Activated naive CD8-positive, alpha-beta T cell (primary cell): ENCODE measurements at regions not wholly inside any gene's neighbourhood (a gene's known extent, or its start where the extent isn't known, plus 50 kb on each side); places are given as distances from the start of the nearest gene placed in this dataset.
A peak's percentile ranks its signal among the peaks of the same experiment; 100 is the strongest.

Experiments
- H3K27ac Mint-ChIP-seq: one replicate; pipeline ENCODE4 v1.8.0; 2021; ENCODE audit warnings: mixed read lengths
- H3K27me3 Mint-ChIP-seq: one replicate; pipeline ENCODE4 v1.8.0; 2021; ENCODE audit warnings: mixed read lengths
- H3K36me3 Mint-ChIP-seq: one replicate; pipeline ENCODE4 v1.8.0; 2021; ENCODE audit warnings: mixed read lengths
- H3K4me1 Mint-ChIP-seq: one replicate; pipeline ENCODE4 v1.8.0; 2021; ENCODE audit warnings: low read depth, mixed read lengths
- H3K4me3 Mint-ChIP-seq: one replicate; pipeline ENCODE4 v1.8.0; 2021; ENCODE audit warnings: mild to moderate bottlenecking, mixed read lengths
- H3K9me3 Mint-ChIP-seq: one replicate; pipeline ENCODE4 v1.8.0; 2021; ENCODE audit warnings: low read depth, mixed read lengths

DNA sequence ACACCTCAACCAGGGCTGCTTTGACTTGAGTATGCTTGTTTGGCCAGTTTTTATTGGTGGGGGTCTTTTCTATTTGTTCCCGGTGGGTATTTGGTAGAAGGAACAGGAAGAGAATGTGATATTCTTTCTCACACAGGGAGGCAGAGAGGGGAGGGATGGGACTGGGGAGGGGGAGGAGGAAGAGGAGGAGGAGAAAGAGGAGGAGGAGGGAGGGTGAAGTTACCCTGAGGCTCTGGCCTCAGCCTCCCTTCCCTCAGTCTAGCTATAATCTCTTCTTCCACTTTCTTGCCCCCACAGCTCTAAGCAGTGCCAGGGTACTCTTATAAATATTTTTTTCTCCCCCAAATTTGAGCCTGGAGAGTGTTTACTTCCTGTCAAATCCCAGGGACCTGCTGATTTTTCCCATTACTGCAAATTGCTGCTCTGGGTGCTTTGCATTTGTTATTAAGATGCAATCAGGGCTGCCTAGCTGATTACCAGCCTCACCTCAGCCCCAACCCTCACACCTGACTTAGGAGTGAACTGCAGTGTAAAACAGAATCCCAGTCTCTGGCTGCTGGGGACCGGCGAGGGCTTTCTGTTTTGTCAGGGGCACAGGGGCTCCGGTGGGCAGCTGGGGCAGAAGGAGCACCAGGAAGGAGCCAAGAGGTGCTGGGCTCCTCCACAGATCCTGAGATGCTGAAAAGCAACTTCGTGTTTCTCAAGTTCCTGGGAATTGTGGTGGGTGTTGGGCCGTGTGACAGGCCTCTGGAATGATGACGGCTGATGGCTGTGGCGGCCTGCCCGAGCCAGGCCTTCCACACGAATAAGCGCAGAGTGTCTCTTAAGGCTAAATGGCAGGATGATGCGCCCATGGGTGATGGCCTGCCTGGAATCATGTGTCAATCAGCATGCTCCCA, 141.4 kb downstream of the CD83 start:
- Mint-ChIP-seq H3K4me1 (peaks cover 3% of the 10 kb centered on the region), H3K36me3 (peaks cover 3% of the 10 kb centered on the region), H3K27me3 (no peaks in the 10 kb centered on the region), H3K9me3 (peaks cover 6% of the 10 kb centered on the region), H3K27ac (no peak overlapping the region), H3K4me3 (no peak overlapping the region)

GRCh38 chr6:14259594-14260152, 142.1 kb downstream of the CD83 start:
- peaks cover 11% of the 10 kb centered on the region for H3K9me3 Mint-ChIP-seq
- no peak overlapping the region for H3K4me3 Mint-ChIP-seq
- no peak overlapping the region for H3K27ac Mint-ChIP-seq
- no peaks in the 10 kb centered on the region for H3K27me3 Mint-ChIP-seq
- H3K4me1 Mint-ChIP-seq, result no peaks in the 10 kb centered on the region
- H3K36me3 Mint-ChIP-seq, result peaks cover 7% of the 10 kb centered on the region

GRCh38 chr6:14260839-14261238, 143.3 kb downstream of the CD83 start:
- Mint-ChIP-seq H3K27me3 (no peaks in the 10 kb centered on the region), H3K4me3 (no peak overlapping the region), H3K27ac (no peak overlapping the region), H3K4me1 (no peaks in the 10 kb centered on the region), H3K9me3 (peaks cover 11% of the 10 kb centered on the region), H3K36me3 (peaks cover 7% of the 10 kb centered on the region)

DNA sequence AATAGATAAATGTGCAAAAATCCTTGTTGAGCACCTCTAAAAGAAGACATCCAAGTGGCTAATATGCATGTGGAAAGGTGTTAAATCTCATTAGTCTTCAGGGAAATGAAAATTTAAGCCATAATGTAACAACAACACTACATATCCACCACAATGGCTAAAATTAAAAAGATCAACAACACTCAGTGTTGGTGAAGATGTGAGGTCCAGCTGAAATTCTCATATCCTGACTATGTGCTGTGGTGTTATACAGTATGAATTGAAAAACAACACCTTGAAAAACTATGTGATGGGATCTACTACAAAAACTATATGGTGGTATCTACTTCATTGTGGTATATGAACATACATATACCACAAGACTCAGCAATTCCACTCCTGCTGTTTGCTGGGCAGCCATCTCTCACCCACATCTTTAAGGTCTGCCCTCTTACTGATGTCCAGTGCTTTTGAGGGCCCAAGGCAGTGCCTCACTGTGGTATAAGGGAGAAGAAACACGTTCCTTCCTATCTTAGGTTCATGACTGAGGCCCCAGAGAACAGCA, 146.4 kb downstream of the CD83 start:
- H3K4me1 Mint-ChIP-seq, result peaks cover under 1% of the 10 kb centered on the region
- H3K27me3 Mint-ChIP-seq, result no peaks in the 10 kb centered on the region
- no peak overlapping the region for H3K4me3 Mint-ChIP-seq
- H3K9me3 Mint-ChIP-seq, result peaks cover 11% of the 10 kb centered on the region
- H3K27ac Mint-ChIP-seq, result no peak overlapping the region
- H3K36me3 Mint-ChIP-seq, result peaks cover 7% of the 10 kb centered on the region

- Mint-ChIP-seq H3K27ac (no peak overlapping the region), H3K9me3 (peaks cover 11% of the 10 kb centered on the region), H3K36me3 (peaks cover 7% of the 10 kb centered on the region), H3K27me3 (no peaks in the 10 kb centered on the region), H3K4me3 (no peak overlapping the region), H3K4me1 (peaks cover 14% of the 10 kb centered on the region)
Measured at GRCh38 chr6:14265049-14266021, 147.8 kb downstream of the CD83 start.

DNA sequence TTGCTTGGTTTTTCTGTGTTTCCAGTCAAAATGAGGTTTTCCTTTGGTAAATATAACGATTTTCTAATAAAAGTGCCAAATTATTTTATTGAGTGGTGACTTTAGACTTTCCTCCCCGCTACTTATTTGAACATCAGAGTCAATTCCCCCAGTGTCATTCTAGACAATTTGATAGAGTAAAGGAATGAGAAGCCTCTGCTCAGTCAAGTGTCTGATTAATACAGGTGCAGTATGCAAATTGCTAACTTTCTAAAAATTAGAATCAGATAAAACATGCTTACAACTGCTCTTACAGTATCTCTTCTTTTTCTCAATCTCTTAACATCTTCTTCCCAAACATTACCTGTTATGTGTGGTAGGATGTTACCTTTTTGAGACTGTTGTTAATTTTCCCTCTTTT, 148.7 kb downstream of the CD83 start:
- Mint-ChIP-seq H3K4me3 (no peak overlapping the region), H3K4me1 (peaks cover 21% of the 10 kb centered on the region), H3K27me3 (no peaks in the 10 kb centered on the region), H3K9me3 (peaks cover 8% of the 10 kb centered on the region), H3K36me3 (peaks cover 7% of the 10 kb centered on the region), H3K27ac (no peak overlapping the region)

DNA sequence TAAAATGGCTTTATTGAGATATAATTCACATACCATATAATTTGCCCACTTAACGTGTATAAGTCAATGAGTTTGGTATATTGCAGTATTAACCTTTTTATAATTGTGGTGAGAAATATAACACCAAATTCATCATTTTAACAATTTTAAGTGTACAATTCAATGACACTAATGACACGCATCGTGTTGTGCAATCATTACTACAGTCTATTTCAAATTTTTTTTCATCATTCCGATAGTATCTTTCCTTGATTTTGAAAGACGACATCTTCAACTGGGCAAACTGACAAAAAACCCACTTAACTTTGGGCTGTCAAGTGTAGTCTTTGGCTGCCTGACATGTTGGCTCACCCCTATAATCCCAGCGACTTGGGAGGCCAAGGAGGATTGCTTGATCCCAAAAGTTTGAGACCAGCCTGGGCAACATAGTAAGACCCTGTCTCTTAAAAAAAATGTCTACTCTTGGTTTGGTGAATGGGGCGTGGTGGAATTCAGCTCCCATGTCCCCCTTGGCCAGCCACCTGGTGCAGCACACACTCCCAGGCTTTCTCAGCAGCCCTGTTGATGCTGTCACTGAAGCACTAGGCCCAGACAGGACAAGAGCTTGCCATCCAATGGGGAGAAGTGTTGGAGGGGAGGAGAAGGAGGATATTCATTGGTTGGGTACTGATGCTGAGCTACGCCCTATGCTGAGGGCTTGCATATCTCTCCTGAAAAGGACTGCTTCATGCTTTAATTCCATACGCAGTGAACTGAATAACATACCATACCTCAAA, 150.5 kb downstream of the CD83 start:
- Mint-ChIP-seq H3K9me3 (peaks cover 13% of the 10 kb centered on the region), H3K36me3 (peaks cover 7% of the 10 kb centered on the region), H3K27me3 (no peaks in the 10 kb centered on the region), H3K4me3 (no peak overlapping the region), H3K4me1 (peaks cover 30% of the 10 kb centered on the region), H3K27ac (no peak overlapping the region)

- peaks cover 34% of the 10 kb centered on the region for H3K4me1 Mint-ChIP-seq
- H3K4me3 Mint-ChIP-seq, result no peak overlapping the region
- H3K36me3 Mint-ChIP-seq, result no peaks in the 10 kb centered on the region
- H3K27ac Mint-ChIP-seq, result no peak overlapping the region
- H3K27me3 Mint-ChIP-seq, result no peaks in the 10 kb centered on the region
- H3K9me3 Mint-ChIP-seq, result peaks cover 7% of the 10 kb centered on the region
Measured at GRCh38 chr6:14269436-14269835, 151.9 kb downstream of the CD83 start.

DNA sequence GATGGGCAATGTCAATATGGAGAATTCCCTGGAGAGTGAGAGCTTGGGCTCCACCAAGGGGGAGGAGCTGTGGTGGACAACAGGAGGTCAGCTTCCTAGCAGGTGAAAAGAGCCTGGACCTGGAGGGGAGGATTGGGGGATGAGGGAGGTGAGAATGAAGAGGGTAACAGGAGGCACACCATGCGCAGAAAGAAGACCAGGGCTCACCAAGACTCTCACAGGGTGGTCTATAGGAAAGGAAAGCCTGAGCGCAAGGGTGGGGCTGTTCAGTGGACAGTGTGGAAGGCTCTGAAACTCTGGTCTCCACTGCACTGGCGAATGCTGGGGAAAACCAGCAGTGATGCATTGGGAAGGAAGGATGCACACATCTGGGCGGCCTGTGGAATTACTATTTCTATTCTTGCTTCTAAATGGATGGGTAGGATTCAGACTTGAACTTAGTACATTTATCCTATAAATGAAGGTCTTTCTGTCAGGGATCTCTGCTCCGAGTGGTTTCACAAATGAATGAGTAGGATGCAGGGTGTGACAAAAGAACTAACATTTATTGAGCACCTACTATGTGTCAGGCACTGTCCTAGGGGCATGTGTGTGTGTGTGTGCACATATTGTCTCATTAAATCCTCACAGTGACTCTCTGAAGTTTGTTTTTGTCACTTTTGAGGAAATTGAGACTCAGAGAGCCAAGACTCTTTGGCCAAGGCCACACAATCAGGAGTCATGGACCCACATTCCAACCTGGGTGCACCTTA, 152.7 kb downstream of the CD83 start:
- Mint-ChIP-seq H3K27ac (no peak overlapping the region), H3K4me3 (no peak overlapping the region), H3K4me1 (peaks cover 42% of the 10 kb centered on the region), H3K36me3 (no peaks in the 10 kb centered on the region), H3K27me3 (no peaks in the 10 kb centered on the region), H3K9me3 (peaks cover 6% of the 10 kb centered on the region)

DNA sequence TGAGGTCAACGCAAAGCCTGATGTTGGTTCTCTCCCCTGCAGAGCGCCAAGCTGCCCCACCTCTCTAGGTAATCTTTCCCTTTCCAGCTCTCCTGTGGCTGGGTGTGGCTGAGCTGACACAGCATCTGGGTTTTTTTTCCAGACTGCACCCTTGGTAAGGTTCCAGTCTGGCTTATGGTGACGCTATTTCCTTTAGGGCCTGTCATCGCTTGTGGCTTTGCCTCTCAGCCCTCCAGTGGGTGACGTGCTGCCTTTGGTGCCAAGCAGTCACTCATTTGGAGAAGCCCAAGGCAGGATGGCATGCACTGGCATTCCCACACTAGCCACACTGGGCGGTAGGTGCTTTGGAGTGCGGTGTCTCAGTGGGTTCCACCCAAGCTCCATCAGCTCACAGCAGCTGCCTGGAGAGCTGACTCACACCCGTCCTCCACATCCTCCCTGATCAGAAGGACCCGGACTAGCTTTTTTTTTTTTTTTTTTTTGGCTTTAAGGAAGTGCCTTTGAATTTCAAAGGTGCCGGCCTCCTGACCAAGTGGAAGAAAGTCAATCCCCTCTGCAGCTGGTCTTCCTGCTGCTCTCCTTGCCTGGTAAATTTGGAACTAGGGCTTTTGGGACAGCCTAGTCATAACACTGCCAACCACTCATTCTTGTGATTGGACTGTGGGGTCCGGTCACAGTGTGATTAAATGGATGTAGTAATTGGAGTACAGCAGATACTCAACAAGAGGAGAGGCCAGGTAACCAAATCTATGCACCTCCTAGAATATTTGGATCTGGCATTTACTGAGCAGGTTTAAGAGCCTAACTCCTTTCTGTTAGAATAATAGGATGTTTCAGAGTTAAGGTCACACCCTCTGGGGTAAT, 153.6 kb downstream of the CD83 start:
- Mint-ChIP-seq H3K27ac (peak overlapping the region; percentile 4), H3K9me3 (peaks cover 6% of the 10 kb centered on the region), H3K27me3 (no peaks in the 10 kb centered on the region), H3K4me3 (peak overlapping the region; percentile 10), H3K36me3 (no peaks in the 10 kb centered on the region), H3K4me1 (peaks cover 50% of the 10 kb centered on the region)

- H3K36me3 Mint-ChIP-seq, result no peaks in the 10 kb centered on the region
- H3K27me3 Mint-ChIP-seq, result no peaks in the 10 kb centered on the region
- H3K4me1 Mint-ChIP-seq, result peaks cover 59% of the 10 kb centered on the region
- H3K27ac Mint-ChIP-seq, result no peak overlapping the region
- peaks cover 6% of the 10 kb centered on the region for H3K9me3 Mint-ChIP-seq
- no peak overlapping the region for H3K4me3 Mint-ChIP-seq
Measured at GRCh38 chr6:14271789-14272736, 154.5 kb downstream of the CD83 start.

GRCh38 chr6:14272737-14273085, 155.1 kb downstream of the CD83 start:
- Mint-ChIP-seq H3K27ac (no peak overlapping the region), H3K36me3 (no peaks in the 10 kb centered on the region), H3K9me3 (peaks cover 6% of the 10 kb centered on the region), H3K4me1 (peaks cover 66% of the 10 kb centered on the region), H3K27me3 (no peaks in the 10 kb centered on the region), H3K4me3 (no peak overlapping the region)
